PFSK-1 (cell line): ENCODE measurements at regions not wholly inside any gene's neighbourhood (a gene's known extent, or its start where the extent isn't known, plus 50 kb on each side); places are given as distances from the start of the nearest gene placed in this dataset.

Experiments
- POLR2AphosphoS5 ChIP-seq: IDR thresholded peaks from 2 replicates; pipeline ENCODE4 v1.6.1; 2012; ENCODE audit warnings: low read depth, mild to moderate bottlenecking, control low read depth, low read length, moderate library complexity
- REST ChIP-seq, 2 experiments: IDR thresholded peaks; 2 replicates each; pipeline versions ENCODE4 v1.6.1 to v1.8.0; 2011 to 2012; ENCODE audit warnings: low read depth in 2 of 2, low read length in 2 of 2, control low read depth in 1 of 2, inconsistent platforms in 1 of 2, mild to moderate bottlenecking in 1 of 2, moderate library complexity in 1 of 2; ENCODE audit not compliant: insufficient read depth in 1 of 2
- TAF1 ChIP-seq: IDR thresholded peaks from 2 replicates; pipeline ENCODE4 v1.6.1; 2012; ENCODE audit warnings: low read length, control low read depth, borderline replicate concordance; ENCODE audit not compliant: insufficient read depth

DNA sequence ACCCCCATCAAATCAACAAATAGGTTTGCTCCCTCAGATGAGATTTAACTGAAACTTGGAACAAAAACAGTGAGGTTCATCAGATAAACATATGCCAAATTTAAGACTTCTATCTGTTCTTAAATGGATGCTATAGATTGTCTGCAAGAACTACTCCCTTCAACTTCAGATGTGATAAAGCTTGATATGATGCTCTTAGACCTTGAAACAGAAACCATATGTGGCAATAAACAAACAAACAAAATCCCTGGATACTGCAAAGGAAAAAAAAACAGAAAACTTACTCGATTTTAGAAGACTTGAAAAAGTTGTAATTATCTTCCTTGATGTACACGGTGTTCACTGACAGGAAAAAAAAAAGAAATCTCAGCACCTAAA, 286.1 kb upstream of the USP25 start:
- TF ChIP-seq REST (IDR thresholded peaks at IDR 0.05; ENCODE audit: insufficient read depth in 1 of 2, low read depth in 2 of 2, low read length in 2 of 2) (no peak), TAF1 (no peak), POLR2AphosphoS5 (no peak)
